PC-3 (cell line): ENCODE measurements at regions not wholly inside any gene's neighbourhood (a gene's known extent, or its start where the extent isn't known, plus 50 kb on each side); places are given as distances from the start of the nearest gene placed in this dataset.

Experiments
- ATAC-seq: fragments of 200-7000 bp; cut with Tn5 transposase; 2 replicates; pipeline ENCODE4 v1.9.1; 2020; ENCODE audit warnings: mild to moderate bottlenecking, moderate library complexity
- BruUV-seq: library from RNA; stranded (reverse); fragments of 400-500 nt; replicated peaks from 2 replicates; lab custom pipeline; 2021; lab: Mats Ljungman, UMichigan
- CTCF ChIA-PET: fragments of 300-600 bp; sonication (Branson Sonifier 250); formaldehyde crosslinking; loops from one replicate; lab custom pipeline; 2022; ENCODE audit warnings: antibody characterized with exemption; lab: Charles Lee
- POLR2A ChIA-PET: fragments of 300-600 bp; sonication (Branson Sonifier 250); formaldehyde crosslinking; loops from one replicate; lab custom pipeline; 2022; ENCODE audit warnings: antibody characterized with exemption; ENCODE audit not compliant: unreplicated experiment; lab: Charles Lee
- DNase-seq: peaks from one replicate; pipeline ENCODE4 v3.0.0-alpha.2; 2015
- H2AFZ ChIP-seq: fragments of 300-600 bp; sonication (generic); 2 replicates; pipeline ENCODE4 v1.6.0; 2016; ENCODE audit warnings: antibody characterized with exemption, low read length
- H3F3A ChIP-seq: fragments of 300-600 bp; sonication (generic); one replicate; pipeline ENCODE4 v1.6.0; 2017; ENCODE audit warnings: antibody characterized with exemption, low read length, control low read depth, mild to moderate bottlenecking; ENCODE audit not compliant: unreplicated experiment
- H3K27ac ChIP-seq: fragments of 300-600 bp; sonication (generic); 2 replicates; pipeline ENCODE4 v1.5.1; 2016; ENCODE audit warnings: mild to moderate bottlenecking, low read length
- H3K27me3 ChIP-seq: fragments of 300-600 bp; sonication (generic); 2 replicates; pipeline ENCODE4 v1.6.1; 2016; ENCODE audit warnings: low read length, mixed read lengths
- H3K36me3 ChIP-seq: fragments of 300-600 bp; sonication (generic); 2 replicates; pipeline ENCODE4 v1.6.1; 2016; ENCODE audit warnings: low read depth, mixed run types, low read length, mixed read lengths
- H3K4me1 ChIP-seq: fragments of 300-600 bp; sonication (generic); 2 replicates; pipeline ENCODE4 v1.5.1; 2016; ENCODE audit warnings: low read length; ENCODE audit not compliant: insufficient read depth
- H3K4me2 ChIP-seq: fragments of 300-600 bp; sonication (generic); 2 replicates; pipeline ENCODE4 v1.6.0; 2016; ENCODE audit warnings: low read length
- H3K4me3 ChIP-seq: fragments of 300-600 bp; sonication (generic); 2 replicates; pipeline ENCODE4 v1.5.1; 2016; ENCODE audit warnings: mild to moderate bottlenecking, low read length, mixed read lengths
- H3K79me2 ChIP-seq: fragments of 300-600 bp; sonication (generic); 2 replicates; pipeline ENCODE4 v1.6.1; 2017; ENCODE audit warnings: low read length, mixed read lengths
- H3K9ac ChIP-seq: fragments of 300-600 bp; sonication (generic); 2 replicates; pipeline ENCODE4 v1.6.0; 2016; ENCODE audit warnings: mild to moderate bottlenecking, low read length
- H3K9me2 ChIP-seq: fragments of 300-600 bp; sonication (generic); replicated peaks from 2 replicates; pipeline ENCODE4 v1.6.1; 2016; ENCODE audit warnings: mixed run types, low read length, mixed read lengths
- H3K9me3 ChIP-seq: fragments of 300-600 bp; sonication (generic); 2 replicates; pipeline ENCODE4 v1.6.1; 2016; ENCODE audit warnings: low read length, mixed read lengths
- H4K20me1 ChIP-seq: fragments of 300-600 bp; sonication (generic); 2 replicates; pipeline ENCODE4 v1.6.1; 2016; ENCODE audit warnings: low read length, mixed read lengths
- EZH2 ChIP-seq: fragments of 300-600 bp; sonication (generic); IDR thresholded peaks from one replicate; pipeline ENCODE4 v1.6.1; 2017; ENCODE audit warnings: antibody characterized with exemption, mild to moderate bottlenecking, low read length; ENCODE audit not compliant: unreplicated experiment
- EZH2phosphoT487 ChIP-seq: fragments of 300-600 bp; sonication (generic); IDR thresholded peaks from 2 replicates; pipeline ENCODE4 v1.6.1; 2018; ENCODE audit warnings: mild to moderate bottlenecking, antibody characterized with exemption, low read length, borderline replicate concordance
- intact Hi-C: fragments of 100-400 bp; cut with micrococcal nuclease; formaldehyde crosslinking; loops from 2 replicates; pipeline ENCODE4 v1.9.0; 2023
- TF ChIP-seq, protein P1 (sequence below): fragments of 300-600 bp; sonication (generic); conservative IDR thresholded peaks from 2 replicates; pipeline ENCODE4 v1.5.1; 2017; ENCODE audit warnings: antibody characterized with exemption, low read depth, mild to moderate bottlenecking, low read length

DNA sequence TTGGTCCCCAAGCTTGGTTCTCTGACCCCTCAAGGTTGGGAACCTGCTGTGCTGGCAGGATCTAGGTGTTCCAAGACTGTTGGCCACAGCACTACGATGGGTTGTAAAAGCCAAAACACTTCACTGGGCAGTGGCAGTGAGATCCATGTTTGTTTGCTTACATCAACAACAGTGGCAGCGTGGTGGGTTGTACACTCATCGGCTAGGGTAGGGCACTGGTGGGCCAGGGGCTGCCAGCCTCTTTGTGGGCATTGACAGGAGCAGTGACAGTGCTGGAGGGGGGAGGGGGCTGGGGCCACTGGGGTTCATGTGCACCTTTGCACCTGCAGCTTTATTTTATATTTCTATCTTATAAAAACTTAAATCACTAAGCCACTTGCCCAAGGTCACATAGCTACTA is 126.7 kb upstream of the ZWINT start:
- TF ChIP-seq EZH2phosphoT487 (no peak), EZH2 (no peak)
- TF ChIP-seq, protein P1, sequence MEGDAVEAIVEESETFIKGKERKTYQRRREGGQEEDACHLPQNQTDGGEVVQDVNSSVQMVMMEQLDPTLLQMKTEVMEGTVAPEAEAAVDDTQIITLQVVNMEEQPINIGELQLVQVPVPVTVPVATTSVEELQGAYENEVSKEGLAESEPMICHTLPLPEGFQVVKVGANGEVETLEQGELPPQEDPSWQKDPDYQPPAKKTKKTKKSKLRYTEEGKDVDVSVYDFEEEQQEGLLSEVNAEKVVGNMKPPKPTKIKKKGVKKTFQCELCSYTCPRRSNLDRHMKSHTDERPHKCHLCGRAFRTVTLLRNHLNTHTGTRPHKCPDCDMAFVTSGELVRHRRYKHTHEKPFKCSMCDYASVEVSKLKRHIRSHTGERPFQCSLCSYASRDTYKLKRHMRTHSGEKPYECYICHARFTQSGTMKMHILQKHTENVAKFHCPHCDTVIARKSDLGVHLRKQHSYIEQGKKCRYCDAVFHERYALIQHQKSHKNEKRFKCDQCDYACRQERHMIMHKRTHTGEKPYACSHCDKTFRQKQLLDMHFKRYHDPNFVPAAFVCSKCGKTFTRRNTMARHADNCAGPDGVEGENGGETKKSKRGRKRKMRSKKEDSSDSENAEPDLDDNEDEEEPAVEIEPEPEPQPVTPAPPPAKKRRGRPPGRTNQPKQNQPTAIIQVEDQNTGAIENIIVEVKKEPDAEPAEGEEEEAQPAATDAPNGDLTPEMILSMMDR: no peak

DNA sequence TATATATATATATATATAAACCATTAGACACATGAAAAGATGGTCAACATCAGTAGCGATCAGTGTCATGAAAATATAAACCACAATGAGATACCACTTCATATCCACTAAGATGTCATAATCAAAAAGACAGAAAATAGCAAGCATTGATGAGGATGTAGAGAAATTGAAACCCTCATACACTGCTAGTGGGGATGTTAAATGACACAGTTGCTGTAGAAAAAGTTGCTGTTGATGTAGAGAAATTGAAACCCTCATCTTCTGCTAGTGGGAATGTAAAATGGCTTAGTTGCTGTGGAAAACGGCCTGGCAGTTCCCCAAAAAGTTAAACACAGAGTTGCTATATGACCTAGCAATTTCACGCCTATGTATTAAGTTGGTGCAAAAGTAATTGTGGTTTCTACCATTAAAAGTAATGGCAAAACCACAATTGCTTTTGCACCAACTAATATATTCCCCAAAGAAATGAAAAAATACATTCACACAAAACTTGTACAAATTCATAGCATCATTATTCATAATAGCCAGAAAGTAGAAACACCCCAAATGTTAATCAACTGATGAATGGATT is 120.5 kb upstream of the ZWINT start:
- BruUV-seq: no TSS peak
- POLR2A ChIA-PET: no interaction called here
- intact Hi-C loops: loop anchor here (1.0 kb wide), 1 partner anchor 9 kb away; no protein-coding TSS in a partner anchor
- Histone ChIP-seq H3F3A (no peaks in the 10 kb centered on the region), H3K4me2 (no peak overlapping the region), H3K27me3 (no peaks in the 10 kb centered on the region), H3K27ac (no peak overlapping the region), H3K4me3 (no peak overlapping the region), H3K9me2 (no peaks in the 10 kb centered on the region), H3K9ac (no peak overlapping the region), H3K9me3 (no peaks in the 10 kb centered on the region), H3K36me3 (no peaks in the 10 kb centered on the region), H3K79me2 (no peaks in the 10 kb centered on the region), H3K4me1 (no peaks in the 10 kb centered on the region), H4K20me1 (no peaks in the 10 kb centered on the region), H2AFZ (no peak overlapping the region)
- CTCF ChIA-PET: no interaction called here
- ATAC-seq (no peak), DNase-seq (no peak)
- TF ChIP-seq EZH2phosphoT487: no peak
- TF ChIP-seq, protein P1: no peak
- TF ChIP-seq EZH2: no peak

More for the DNA sequence above, 126.7 kb upstream of the ZWINT start:
- Histone ChIP-seq H3K4me3 (no peak overlapping the region), H3F3A (no peaks in the 10 kb centered on the region), H4K20me1 (no peaks in the 10 kb centered on the region), H2AFZ (no peak overlapping the region), H3K36me3 (no peaks in the 10 kb centered on the region), H3K9ac (no peak overlapping the region), H3K9me2 (no peaks in the 10 kb centered on the region), H3K27me3 (no peaks in the 10 kb centered on the region), H3K79me2 (no peaks in the 10 kb centered on the region), H3K4me1 (no peaks in the 10 kb centered on the region), H3K27ac (no peak overlapping the region), H3K4me2 (no peak overlapping the region), H3K9me3 (no peaks in the 10 kb centered on the region; the same call in 1 of the 2 replicates)
- intact Hi-C loops: no loop called here
- DNase-seq (no peak), ATAC-seq (no peak)
- ChIA-PET CTCF (no interaction called here), POLR2A (no interaction called here)
- BruUV-seq: no TSS peak

DNA sequence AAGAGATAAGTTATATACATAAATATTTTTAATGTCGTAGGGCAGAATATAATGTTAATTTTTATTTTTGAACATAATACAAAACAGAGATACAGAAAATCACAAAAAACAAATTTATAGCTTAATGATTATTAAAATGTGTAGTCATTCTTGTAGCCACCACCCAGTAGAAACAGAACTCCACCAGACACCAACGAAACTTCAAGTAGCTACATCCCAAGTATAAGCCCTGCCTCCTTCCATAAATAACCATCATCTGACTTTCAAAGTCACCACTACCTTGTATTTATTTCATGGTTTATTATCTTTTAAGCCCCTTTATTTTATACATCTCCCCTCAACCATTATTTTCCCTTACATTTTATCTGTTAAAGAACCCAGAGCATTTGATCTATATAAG is 111.9 kb upstream of the ZWINT start:
- Histone ChIP-seq H3K79me2 (no peaks in the 10 kb centered on the region), H3K4me1 (no peaks in the 10 kb centered on the region), H3F3A (no peaks in the 10 kb centered on the region), H3K36me3 (no peaks in the 10 kb centered on the region), H2AFZ (no peak overlapping the region), H3K9me2 (no peaks in the 10 kb centered on the region), H3K9ac (no peak overlapping the region), H3K4me3 (no peak overlapping the region), H4K20me1 (no peaks in the 10 kb centered on the region), H3K4me2 (no peak overlapping the region), H3K27ac (no peak overlapping the region), H3K9me3 (0 out of 2 replicates have a peak, but pooled peaks cover 9% of the 10 kb centered on the region), H3K27me3 (no peaks in the 10 kb centered on the region)
- no TSS peak for BruUV-seq
- TF ChIP-seq EZH2 (no peak), EZH2phosphoT487 (no peak)
- TF ChIP-seq, protein P1: no peak
- intact Hi-C loops: loop anchor here (5.0 kb wide), 1 partner anchor 349 kb away; no protein-coding TSS in a partner anchor
- ChIA-PET POLR2A (no interaction called here), CTCF (no interaction called here)
- DNase-seq: no peak
- no peak for ATAC-seq
